B cell (primary cell): ENCODE measurements at regions not wholly inside any gene's neighbourhood (a gene's known extent, or its start where the extent isn't known, plus 50 kb on each side); places are given as distances from the start of the nearest gene placed in this dataset.

ENCODE experiments used
- EZH2 ChIP-seq: IDR thresholded peaks from 2 replicates; pipeline ENCODE4 v1.6.1; 2012; ENCODE audit warnings: borderline replicate concordance, low read depth, mild to moderate bottlenecking, moderate library complexity, low read length; ENCODE audit not compliant: insufficient read depth, poor library complexity, severe bottlenecking
- TF ChIP-seq, protein P1 (sequence below): fragments of 200-600 bp; IDR thresholded peaks from one replicate; pipeline ENCODE4 v1.8.0; 2022; ENCODE audit warnings: antibody characterized with exemption, mild to moderate bottlenecking

DNA sequence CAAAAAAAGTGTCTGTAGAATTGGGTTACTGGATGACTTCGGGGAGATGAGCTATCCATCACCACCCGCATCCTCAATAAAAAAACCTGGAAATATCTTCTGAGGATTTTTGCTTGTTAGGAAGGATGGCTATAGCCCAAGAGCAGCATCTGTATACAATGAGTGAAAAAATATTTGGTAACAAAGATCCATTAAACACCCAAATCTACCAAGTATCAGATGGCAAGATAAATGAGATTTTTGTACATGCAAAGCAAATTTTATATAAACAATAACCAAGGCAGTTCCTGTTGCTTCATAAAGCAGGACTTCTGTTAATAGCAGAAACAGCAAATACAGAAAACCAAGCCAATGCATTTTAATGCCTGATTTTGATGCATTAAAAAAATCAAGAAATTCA lies 166.6 kb downstream of the SLC28A3 start:
- TF ChIP-seq, protein P1, sequence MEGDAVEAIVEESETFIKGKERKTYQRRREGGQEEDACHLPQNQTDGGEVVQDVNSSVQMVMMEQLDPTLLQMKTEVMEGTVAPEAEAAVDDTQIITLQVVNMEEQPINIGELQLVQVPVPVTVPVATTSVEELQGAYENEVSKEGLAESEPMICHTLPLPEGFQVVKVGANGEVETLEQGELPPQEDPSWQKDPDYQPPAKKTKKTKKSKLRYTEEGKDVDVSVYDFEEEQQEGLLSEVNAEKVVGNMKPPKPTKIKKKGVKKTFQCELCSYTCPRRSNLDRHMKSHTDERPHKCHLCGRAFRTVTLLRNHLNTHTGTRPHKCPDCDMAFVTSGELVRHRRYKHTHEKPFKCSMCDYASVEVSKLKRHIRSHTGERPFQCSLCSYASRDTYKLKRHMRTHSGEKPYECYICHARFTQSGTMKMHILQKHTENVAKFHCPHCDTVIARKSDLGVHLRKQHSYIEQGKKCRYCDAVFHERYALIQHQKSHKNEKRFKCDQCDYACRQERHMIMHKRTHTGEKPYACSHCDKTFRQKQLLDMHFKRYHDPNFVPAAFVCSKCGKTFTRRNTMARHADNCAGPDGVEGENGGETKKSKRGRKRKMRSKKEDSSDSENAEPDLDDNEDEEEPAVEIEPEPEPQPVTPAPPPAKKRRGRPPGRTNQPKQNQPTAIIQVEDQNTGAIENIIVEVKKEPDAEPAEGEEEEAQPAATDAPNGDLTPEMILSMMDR: no peak
- TF ChIP-seq EZH2: no peak
